HCT116 (cell line): ENCODE measurements at regions not wholly inside any gene's neighbourhood (a gene's known extent, or its start where the extent isn't known, plus 50 kb on each side); places are given as distances from the start of the nearest gene placed in this dataset.

Source experiments
- CTCF ChIP-seq, 3 experiments: fragments of 200-600 bp in 1 of 3; sonication (generic) in 1 of 3; IDR thresholded peaks in 2 of 3; conservative IDR thresholded peaks in 1 of 3; 2 replicates each; pipeline ENCODE4 v1.5.1; 2012 to 2017; ENCODE audit warnings: low read depth in 2 of 3, low read length in 2 of 3, antibody characterized with exemption in 1 of 3, borderline replicate concordance in 1 of 3, control low read depth in 1 of 3, mild to moderate bottlenecking in 1 of 3, mixed read lengths in 1 of 3, mixed run types in 1 of 3, moderate library complexity in 1 of 3; ENCODE audit not compliant: insufficient read depth in 1 of 3
- POLR2A ChIP-seq: IDR thresholded peaks from 2 replicates; pipeline ENCODE4 v1.7.0; 2011; ENCODE audit warnings: borderline replicate concordance; ENCODE audit not compliant: insufficient read depth, insufficient read length; ENCODE audit errors: extremely low read depth
- YY1 ChIP-seq: IDR thresholded peaks from 2 replicates; pipeline ENCODE4 v1.6.1; 2011; ENCODE audit warnings: low read length, low read depth, moderate library complexity, mild to moderate bottlenecking; ENCODE audit not compliant: insufficient replicate concordance; ENCODE audit errors: extremely low read depth

- TF ChIP-seq CTCF (IDR thresholded peaks at IDR 0.05 in 2 of 3, conservative IDR thresholded peaks at IDR 0.05 in 1 of 3; ENCODE audit: borderline replicate concordance in 1 of 3, insufficient read depth in 1 of 3, low read depth in 2 of 3, low read length in 2 of 3) (peak; percentile 82 to 89 (median 82); a peak in 5 of 6 replicates), POLR2A (no peak), YY1 (peak; percentile 60)
Observed at GRCh38 chr4:186946682-186947294, 223.1 kb upstream of the FAT1 start.
